ENCODE measurements at regions not wholly inside any gene's neighbourhood (a gene's known extent, or its start where the extent isn't known, plus 50 kb on each side); places are given as distances from the start of the nearest gene placed in this dataset.

DNA sequence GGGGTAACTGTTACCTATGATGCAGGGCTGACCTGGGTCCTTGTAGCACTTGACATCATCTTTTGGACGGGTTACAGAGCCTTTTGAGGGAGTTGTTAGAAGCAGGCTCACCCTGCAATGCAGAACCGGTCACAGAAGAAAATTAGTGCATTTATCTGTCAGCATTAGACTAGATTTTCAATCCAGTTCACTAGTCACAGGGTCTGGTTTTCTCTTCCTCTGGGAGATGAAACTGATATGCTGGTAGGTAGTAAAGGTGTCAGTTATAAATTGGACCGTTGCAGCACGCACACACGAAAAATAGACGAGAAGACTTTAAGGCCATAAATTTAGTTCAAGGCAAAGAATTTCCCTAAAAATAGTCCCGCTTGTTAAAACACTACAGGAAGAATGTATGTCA lies 532.3 kb upstream of the ATP11B start:
- Histone ChIP-seq H3K27ac (ENCODE audit: insufficient read depth, low read length, poor library complexity, severe bottlenecking) (no peak overlapping the region), H3K4me3 (ENCODE audit: insufficient read depth, low read depth, low read length, poor library complexity, severe bottlenecking) (no peak overlapping the region), H3K27me3 (replicated peaks; ENCODE audit: control insufficient read depth, insufficient read depth, low read length, poor library complexity, severe bottlenecking) (no peaks in the 10 kb centered on the region), H3K9me3 (ENCODE audit: control insufficient read depth, low read length) (no peaks in the 10 kb centered on the region), H3K4me1 (ENCODE audit: control insufficient read depth, insufficient read depth, low read length, poor library complexity, severe bottlenecking) (no peaks in the 10 kb centered on the region), H3K36me3 (ENCODE audit: control insufficient read depth, insufficient read depth, low read length) (no peaks in the 10 kb centered on the region)
- no peak for DNase-seq

DNA sequence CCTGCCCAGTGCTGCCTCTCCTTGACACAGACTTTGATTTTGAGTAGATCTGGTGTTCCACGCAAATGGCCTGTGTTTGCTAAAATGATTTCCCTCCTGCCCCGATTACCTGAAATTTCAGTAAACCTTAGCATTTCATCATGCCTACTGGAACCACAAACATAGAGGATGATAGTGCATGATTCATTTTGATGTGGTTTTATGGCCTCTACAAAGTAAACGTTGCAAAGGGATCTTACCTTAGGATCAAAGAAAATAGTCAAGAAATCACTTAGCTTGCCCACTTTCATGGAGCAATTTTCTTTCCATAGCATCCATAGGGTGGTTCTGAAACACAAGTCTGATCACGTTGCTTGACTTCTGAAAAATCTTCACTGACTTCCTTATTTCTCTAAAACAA lies 524.6 kb upstream of the ATP11B start:
- H3K27ac ChIP-seq (ENCODE audit: insufficient read depth, low read length, poor library complexity, severe bottlenecking): no peak overlapping the region
- no peaks in the 10 kb centered on the region for H3K36me3 ChIP-seq (ENCODE audit: control insufficient read depth, insufficient read depth, low read length)
- no peaks in the 10 kb centered on the region for H3K9me3 ChIP-seq (ENCODE audit: control insufficient read depth, low read length)
- H3K27me3 ChIP-seq (replicated peaks; ENCODE audit: control insufficient read depth, insufficient read depth, low read length, poor library complexity, severe bottlenecking): no peaks in the 10 kb centered on the region
- no peaks in the 10 kb centered on the region for H3K4me1 ChIP-seq (ENCODE audit: control insufficient read depth, insufficient read depth, low read length, poor library complexity, severe bottlenecking)
- DNase-seq: no peak
- H3K4me3 ChIP-seq (ENCODE audit: insufficient read depth, low read depth, low read length, poor library complexity, severe bottlenecking): no peak overlapping the region

DNA sequence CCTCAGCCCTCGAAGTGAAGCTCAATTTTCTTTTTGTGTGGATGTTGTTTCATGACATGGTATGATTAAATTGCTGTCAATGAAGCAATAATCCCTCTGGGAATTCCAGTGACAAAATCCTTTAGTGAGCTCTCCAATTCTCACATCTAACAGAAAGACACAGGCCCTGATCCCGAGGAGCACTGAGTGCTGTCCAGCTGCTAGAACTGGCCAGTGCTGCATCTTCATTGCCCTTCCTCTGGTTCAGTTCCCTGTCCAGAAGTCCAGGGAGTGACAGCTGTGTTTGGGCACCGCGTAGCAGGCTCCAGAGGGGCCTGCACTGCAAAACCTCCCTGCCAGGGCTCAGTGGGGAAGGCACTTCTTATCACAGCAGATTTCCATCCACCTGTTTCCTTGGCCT lies 516.8 kb upstream of the ATP11B start:
- no peaks in the 10 kb centered on the region for H3K9me3 ChIP-seq (ENCODE audit: control insufficient read depth, low read length)
- H3K27me3 ChIP-seq (replicated peaks; ENCODE audit: control insufficient read depth, insufficient read depth, low read length, poor library complexity, severe bottlenecking): no peaks in the 10 kb centered on the region
- no peak overlapping the region for H3K27ac ChIP-seq (ENCODE audit: insufficient read depth, low read length, poor library complexity, severe bottlenecking)
- DNase-seq: no peak
- H3K4me1 ChIP-seq (ENCODE audit: control insufficient read depth, insufficient read depth, low read length, poor library complexity, severe bottlenecking): no peaks in the 10 kb centered on the region
- H3K4me3 ChIP-seq (ENCODE audit: insufficient read depth, low read depth, low read length, poor library complexity, severe bottlenecking): no peak overlapping the region
- H3K36me3 ChIP-seq (ENCODE audit: control insufficient read depth, insufficient read depth, low read length): no peaks in the 10 kb centered on the region

DNA sequence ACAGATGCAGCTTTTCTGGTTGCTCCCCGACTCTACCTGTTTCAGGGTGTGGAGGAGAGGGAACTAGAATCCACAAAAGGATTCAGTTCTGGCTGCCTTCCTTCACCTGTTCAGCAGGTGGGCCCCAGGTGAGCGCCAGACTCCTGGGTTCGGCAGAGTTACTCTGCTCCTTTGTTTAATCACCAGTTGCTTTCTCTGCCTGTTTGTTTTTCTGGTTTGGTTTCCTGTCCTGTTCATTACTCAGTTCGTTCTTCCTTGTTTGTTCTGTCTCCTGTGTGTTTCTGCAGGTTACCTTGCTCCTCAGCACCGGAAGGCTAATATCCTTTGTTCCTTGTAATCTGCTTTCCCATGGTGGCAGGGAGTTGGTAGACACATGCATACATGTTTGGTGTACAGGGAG lies 508.5 kb upstream of the ATP11B start:
- no peak overlapping the region for H3K27ac ChIP-seq (ENCODE audit: insufficient read depth, low read length, poor library complexity, severe bottlenecking)
- H3K27me3 ChIP-seq (replicated peaks; ENCODE audit: control insufficient read depth, insufficient read depth, low read length, poor library complexity, severe bottlenecking): no peaks in the 10 kb centered on the region
- no peak for DNase-seq
- H3K36me3 ChIP-seq (ENCODE audit: control insufficient read depth, insufficient read depth, low read length): no peaks in the 10 kb centered on the region
- H3K9me3 ChIP-seq (ENCODE audit: control insufficient read depth, low read length): no peaks in the 10 kb centered on the region
- no peaks in the 10 kb centered on the region for H3K4me1 ChIP-seq (ENCODE audit: control insufficient read depth, insufficient read depth, low read length, poor library complexity, severe bottlenecking)
- no peak overlapping the region for H3K4me3 ChIP-seq (ENCODE audit: insufficient read depth, low read depth, low read length, poor library complexity, severe bottlenecking)

DNA sequence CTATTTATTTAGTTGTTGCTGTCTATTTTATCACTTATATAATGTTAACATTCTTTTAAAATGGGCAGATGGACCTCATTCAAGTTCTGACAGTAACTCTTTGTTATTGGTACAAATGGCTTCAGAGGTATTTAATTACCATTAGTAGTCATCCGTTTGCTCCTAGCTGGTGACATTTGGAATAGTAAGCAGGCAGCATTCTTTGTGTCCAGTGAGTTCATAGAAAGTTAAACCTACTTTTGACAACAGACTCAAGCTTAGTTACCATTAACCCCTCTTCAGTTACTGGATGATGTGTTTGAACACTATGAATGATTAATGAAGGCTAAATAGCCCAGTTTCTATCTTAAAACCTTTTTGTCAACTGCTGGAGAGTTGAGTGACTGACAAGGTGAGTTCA lies 500.7 kb upstream of the ATP11B start:
- no peaks in the 10 kb centered on the region for H3K27me3 ChIP-seq (replicated peaks; ENCODE audit: control insufficient read depth, insufficient read depth, low read length, poor library complexity, severe bottlenecking)
- H3K9me3 ChIP-seq (ENCODE audit: control insufficient read depth, low read length): no peaks in the 10 kb centered on the region
- DNase-seq: no peak
- H3K27ac ChIP-seq (ENCODE audit: insufficient read depth, low read length, poor library complexity, severe bottlenecking): no peak overlapping the region
- H3K4me3 ChIP-seq (ENCODE audit: insufficient read depth, low read depth, low read length, poor library complexity, severe bottlenecking): no peak overlapping the region
- H3K36me3 ChIP-seq (ENCODE audit: control insufficient read depth, insufficient read depth, low read length): no peaks in the 10 kb centered on the region
- no peaks in the 10 kb centered on the region for H3K4me1 ChIP-seq (ENCODE audit: control insufficient read depth, insufficient read depth, low read length, poor library complexity, severe bottlenecking)

DNA sequence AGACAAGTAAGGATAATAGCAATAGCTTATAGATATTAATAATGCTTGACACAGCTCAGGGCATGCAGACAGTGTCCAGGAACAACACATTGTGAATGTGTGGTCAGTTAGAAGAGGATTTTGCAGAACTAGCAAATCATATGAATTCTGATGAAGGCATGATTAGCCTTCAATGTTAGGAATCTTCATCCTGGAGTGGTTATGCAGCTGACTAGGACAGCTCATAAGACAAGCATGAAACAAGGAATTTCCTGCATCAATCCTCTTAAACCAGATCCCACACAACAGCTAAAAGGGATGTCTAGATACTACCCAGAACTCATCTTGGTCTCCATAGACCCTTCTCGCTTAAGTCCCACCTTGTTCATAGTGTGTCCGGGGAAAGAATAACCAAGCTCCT lies 499.0 kb upstream of the ATP11B start:
- H3K4me1 ChIP-seq (ENCODE audit: control insufficient read depth, insufficient read depth, low read length, poor library complexity, severe bottlenecking): no peaks in the 10 kb centered on the region
- no peak for DNase-seq
- no peaks in the 10 kb centered on the region for H3K36me3 ChIP-seq (ENCODE audit: control insufficient read depth, insufficient read depth, low read length)
- no peaks in the 10 kb centered on the region for H3K9me3 ChIP-seq (ENCODE audit: control insufficient read depth, low read length)
- no peak overlapping the region for H3K27ac ChIP-seq (ENCODE audit: insufficient read depth, low read length, poor library complexity, severe bottlenecking)
- H3K4me3 ChIP-seq (ENCODE audit: insufficient read depth, low read depth, low read length, poor library complexity, severe bottlenecking): no peak overlapping the region
- H3K27me3 ChIP-seq (replicated peaks; ENCODE audit: control insufficient read depth, insufficient read depth, low read length, poor library complexity, severe bottlenecking): no peaks in the 10 kb centered on the region

DNA sequence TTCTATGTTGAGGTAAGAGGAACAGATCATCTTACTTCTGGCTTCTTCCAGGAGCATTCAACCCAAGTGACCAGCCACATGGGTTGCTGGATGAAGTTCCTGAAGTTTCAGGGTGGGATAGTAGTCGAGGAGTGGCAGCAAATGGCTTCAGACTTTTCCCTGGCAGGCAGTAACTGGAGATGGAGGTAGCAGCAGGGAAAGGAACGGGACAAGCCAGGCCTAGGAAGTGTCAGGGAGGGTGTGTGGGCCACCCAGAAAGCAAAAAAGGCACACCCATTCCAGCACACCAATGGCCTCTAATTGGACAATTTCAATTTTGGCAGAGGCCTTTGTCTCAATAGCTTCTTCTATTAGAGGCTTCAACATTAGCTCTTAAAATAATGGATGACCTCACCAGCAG lies 498.6 kb upstream of the ATP11B start:
- H3K9me3 ChIP-seq (ENCODE audit: control insufficient read depth, low read length): no peaks in the 10 kb centered on the region
- no peaks in the 10 kb centered on the region for H3K36me3 ChIP-seq (ENCODE audit: control insufficient read depth, insufficient read depth, low read length)
- no peaks in the 10 kb centered on the region for H3K4me1 ChIP-seq (ENCODE audit: control insufficient read depth, insufficient read depth, low read length, poor library complexity, severe bottlenecking)
- no peak overlapping the region for H3K27ac ChIP-seq (ENCODE audit: insufficient read depth, low read length, poor library complexity, severe bottlenecking)
- H3K4me3 ChIP-seq (ENCODE audit: insufficient read depth, low read depth, low read length, poor library complexity, severe bottlenecking): no peak overlapping the region
- DNase-seq: no peak
- H3K27me3 ChIP-seq (replicated peaks; ENCODE audit: control insufficient read depth, insufficient read depth, low read length, poor library complexity, severe bottlenecking): no peaks in the 10 kb centered on the region

DNA sequence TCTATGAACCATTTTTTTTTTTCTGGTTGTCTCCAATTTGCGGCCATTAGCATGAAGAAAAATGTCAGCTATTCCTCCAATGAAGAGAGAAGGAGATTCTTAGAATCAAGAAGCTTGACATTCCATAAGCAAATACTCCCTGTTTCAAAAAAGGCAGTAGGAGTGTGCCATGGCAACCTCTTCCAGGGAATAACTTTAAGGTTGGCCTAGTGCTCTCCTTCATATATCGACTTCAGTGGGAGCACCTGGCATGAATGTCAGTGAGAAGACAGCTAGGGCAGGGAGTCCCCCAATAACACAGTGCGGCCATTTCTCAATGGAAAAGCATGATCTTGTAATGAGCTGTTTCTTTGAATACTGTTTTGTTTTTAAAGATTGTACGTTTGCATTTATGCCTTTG lies 493.0 kb upstream of the ATP11B start:
- Histone ChIP-seq H3K9me3 (ENCODE audit: control insufficient read depth, low read length) (no peaks in the 10 kb centered on the region), H3K4me1 (ENCODE audit: control insufficient read depth, insufficient read depth, low read length, poor library complexity, severe bottlenecking) (no peaks in the 10 kb centered on the region), H3K27me3 (replicated peaks; ENCODE audit: control insufficient read depth, insufficient read depth, low read length, poor library complexity, severe bottlenecking) (no peaks in the 10 kb centered on the region), H3K36me3 (ENCODE audit: control insufficient read depth, insufficient read depth, low read length) (no peaks in the 10 kb centered on the region), H3K27ac (ENCODE audit: insufficient read depth, low read length, poor library complexity, severe bottlenecking) (no peak overlapping the region), H3K4me3 (ENCODE audit: insufficient read depth, low read depth, low read length, poor library complexity, severe bottlenecking) (no peak overlapping the region)
- DNase-seq: no peak

DNA sequence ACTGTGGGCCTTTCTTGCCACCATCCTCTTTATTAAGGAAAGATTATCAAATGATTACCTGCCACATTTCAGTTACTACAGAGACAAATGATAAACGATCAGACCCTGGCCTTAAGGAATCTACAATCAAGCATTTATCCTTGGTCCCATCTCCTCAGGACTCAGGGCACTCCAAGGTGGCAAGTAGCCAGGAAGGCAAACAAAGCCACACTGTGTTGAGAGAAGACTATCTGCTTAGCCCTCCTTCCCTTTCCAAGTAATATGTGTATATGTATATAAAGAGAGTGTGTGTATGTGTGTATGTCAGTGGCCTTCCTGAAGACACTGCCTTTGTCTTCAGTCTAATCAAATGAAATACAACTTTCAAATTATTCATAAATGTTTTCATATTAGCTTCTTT lies 490.1 kb upstream of the ATP11B start:
- Histone ChIP-seq H3K4me3 (ENCODE audit: insufficient read depth, low read depth, low read length, poor library complexity, severe bottlenecking) (no peak overlapping the region), H3K36me3 (ENCODE audit: control insufficient read depth, insufficient read depth, low read length) (no peaks in the 10 kb centered on the region), H3K9me3 (ENCODE audit: control insufficient read depth, low read length) (no peaks in the 10 kb centered on the region), H3K27ac (ENCODE audit: insufficient read depth, low read length, poor library complexity, severe bottlenecking) (no peak overlapping the region), H3K4me1 (ENCODE audit: control insufficient read depth, insufficient read depth, low read length, poor library complexity, severe bottlenecking) (no peaks in the 10 kb centered on the region), H3K27me3 (replicated peaks; ENCODE audit: control insufficient read depth, insufficient read depth, low read length, poor library complexity, severe bottlenecking) (no peaks in the 10 kb centered on the region)
- DNase-seq: no peak

DNA sequence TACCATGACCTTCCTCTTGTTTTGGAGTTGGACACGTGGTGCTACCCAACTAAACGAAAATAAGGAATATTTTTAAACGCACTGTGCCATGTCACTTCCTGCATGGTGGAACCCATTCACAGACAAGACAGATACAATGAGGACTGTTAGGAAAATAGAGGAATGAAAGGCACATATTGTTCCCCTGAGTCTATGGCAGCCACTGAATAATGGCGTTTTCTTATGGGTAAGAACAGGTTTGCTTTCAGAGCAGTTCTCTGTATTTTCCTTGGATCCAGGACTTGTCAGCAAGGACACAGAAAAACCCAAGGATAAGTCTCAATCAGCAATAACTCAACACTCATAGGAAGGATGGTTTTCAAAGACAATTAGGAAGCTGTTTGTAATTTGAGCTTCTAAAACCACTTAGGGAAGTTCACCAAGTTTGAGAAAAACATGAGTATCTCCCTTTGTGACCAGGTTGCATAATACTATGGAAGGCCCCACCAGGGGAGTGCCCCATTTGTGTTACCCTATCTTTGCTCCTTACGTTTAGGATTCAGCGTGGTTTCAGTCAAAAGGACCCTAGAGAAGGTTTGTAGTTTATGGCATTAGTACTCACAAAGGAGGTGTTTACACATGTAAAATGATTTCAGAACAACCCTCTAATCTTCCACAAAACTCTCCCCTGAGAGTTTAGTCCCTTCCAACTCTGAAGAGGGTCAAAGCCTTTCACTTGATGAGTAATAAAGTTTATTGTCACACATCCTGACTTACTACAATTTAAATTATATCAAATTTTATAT lies 487.2 kb upstream of the ATP11B start:
- Histone ChIP-seq H3K4me1 (ENCODE audit: control insufficient read depth, insufficient read depth, low read length, poor library complexity, severe bottlenecking) (no peaks in the 10 kb centered on the region), H3K4me3 (ENCODE audit: insufficient read depth, low read depth, low read length, poor library complexity, severe bottlenecking) (no peak overlapping the region), H3K36me3 (ENCODE audit: control insufficient read depth, insufficient read depth, low read length) (no peaks in the 10 kb centered on the region), H3K9me3 (ENCODE audit: control insufficient read depth, low read length) (no peaks in the 10 kb centered on the region), H3K27ac (ENCODE audit: insufficient read depth, low read length, poor library complexity, severe bottlenecking) (no peak overlapping the region), H3K27me3 (replicated peaks; ENCODE audit: control insufficient read depth, insufficient read depth, low read length, poor library complexity, severe bottlenecking) (no peaks in the 10 kb centered on the region)
- DNase-seq: no peak
